H9 (cell line): ENCODE measurements at regions not wholly inside any gene's neighbourhood (a gene's known extent, or its start where the extent isn't known, plus 50 kb on each side); places are given as distances from the start of the nearest gene placed in this dataset.

Experiments used
- DNase-seq: peaks from one replicate; pipeline ENCODE4 v3.0.0-alpha.2; 2017
- H2AFZ ChIP-seq: one replicate; pipeline ENCODE4 v1.6.1; 2013; ENCODE audit warnings: mild to moderate bottlenecking, low read length, control low read depth, moderate library complexity
- H2AK5ac ChIP-seq: 2 replicates; pipeline ENCODE4 v1.6.1; 2013; ENCODE audit warnings: low read length, control low read depth, mixed read lengths; ENCODE audit not compliant: insufficient read length
- H2BK120ac ChIP-seq: one replicate; pipeline ENCODE4 v1.6.1; 2013; ENCODE audit warnings: low read depth, mild to moderate bottlenecking, low read length, control low read depth, inconsistent platforms; ENCODE audit not compliant: poor library complexity, severe bottlenecking
- H2BK12ac ChIP-seq: 2 replicates; pipeline ENCODE4 v1.6.1; 2013; ENCODE audit warnings: low read length, control low read depth, mixed read lengths, low read depth; ENCODE audit not compliant: insufficient read length
- H2BK15ac ChIP-seq: 2 replicates; pipeline ENCODE4 v1.6.1; 2013; ENCODE audit warnings: low read depth, low read length, control low read depth
- H2BK20ac ChIP-seq: one replicate; pipeline ENCODE4 v1.6.1; 2013; ENCODE audit warnings: low read depth, mild to moderate bottlenecking, low read length, control low read depth, inconsistent platforms; ENCODE audit not compliant: poor library complexity, severe bottlenecking
- H2BK5ac ChIP-seq: 2 replicates; pipeline ENCODE4 v1.6.1; 2013; ENCODE audit warnings: low read length, control low read depth, mixed read lengths; ENCODE audit not compliant: insufficient read length
- H3K14ac ChIP-seq: 2 replicates; pipeline ENCODE4 v1.6.1; 2013; ENCODE audit warnings: low read length, control low read depth; ENCODE audit not compliant: insufficient read depth
- H3K18ac ChIP-seq: 2 replicates; pipeline ENCODE4 v1.6.1; 2013; ENCODE audit warnings: low read depth, mild to moderate bottlenecking, mixed read lengths, low read length, control low read depth; ENCODE audit not compliant: insufficient read length
- H3K23ac ChIP-seq: 2 replicates; pipeline ENCODE4 v1.6.1; 2013; ENCODE audit warnings: low read length, control low read depth, mixed read lengths, low read depth; ENCODE audit not compliant: insufficient read length
- H3K23me2 ChIP-seq: 2 replicates; pipeline ENCODE4 v1.6.1; 2013; ENCODE audit warnings: low read depth, mild to moderate bottlenecking, mixed read lengths, low read length, control low read depth; ENCODE audit not compliant: insufficient read length, poor library complexity, severe bottlenecking
- H3K27ac ChIP-seq: 2 replicates; pipeline ENCODE4 v1.5.1; 2013; ENCODE audit warnings: low read length, control low read depth, mixed read lengths, low read depth; ENCODE audit not compliant: insufficient read length
- H3K27me3 ChIP-seq: 2 replicates; pipeline ENCODE4 v1.6.1; 2013; ENCODE audit warnings: low read length, control low read depth, inconsistent platforms; ENCODE audit not compliant: insufficient read depth
- H3K4ac ChIP-seq: 2 replicates; pipeline ENCODE4 v1.6.1; 2013; ENCODE audit warnings: low read depth, mild to moderate bottlenecking, control low read depth, inconsistent platforms, low read length, moderate library complexity
- H3K4me1 ChIP-seq: 2 replicates; pipeline ENCODE4 v1.6.1; 2013; ENCODE audit warnings: low read length, control low read depth, inconsistent platforms; ENCODE audit not compliant: insufficient read depth
- H3K4me2 ChIP-seq: 2 replicates; pipeline ENCODE4 v1.6.1; 2013; ENCODE audit warnings: low read length, control low read depth, mixed read lengths; ENCODE audit not compliant: insufficient read length, insufficient read depth
- H3K56ac ChIP-seq: 2 replicates; pipeline ENCODE4 v1.6.1; 2013; ENCODE audit warnings: low read depth, mild to moderate bottlenecking, mixed read lengths, low read length, control low read depth; ENCODE audit not compliant: insufficient read length
- H3K79me1 ChIP-seq: 2 replicates; pipeline ENCODE4 v1.6.1; 2013; ENCODE audit warnings: low read depth, mild to moderate bottlenecking, moderate library complexity, low read length, control low read depth, inconsistent platforms; ENCODE audit not compliant: insufficient read depth, poor library complexity, severe bottlenecking
- H3K79me2 ChIP-seq: 2 replicates; pipeline ENCODE4 v1.6.1; 2013; ENCODE audit warnings: low read length, control low read depth, inconsistent platforms; ENCODE audit not compliant: insufficient read depth
- H3K9ac ChIP-seq: 2 replicates; pipeline ENCODE4 v1.6.1; 2013; ENCODE audit warnings: low read length, control low read depth, mixed read lengths; ENCODE audit not compliant: insufficient read length; ENCODE audit errors: extremely low read depth
- H3K9me3 ChIP-seq: one replicate; pipeline ENCODE4 v1.6.1; 2013; ENCODE audit warnings: low read depth, low read length, inconsistent platforms; ENCODE audit not compliant: control insufficient read depth
- H3T11ph ChIP-seq: one replicate; pipeline ENCODE4 v1.6.1; 2013; ENCODE audit warnings: mild to moderate bottlenecking, low read length, control low read depth, inconsistent platforms
- H4K20me1 ChIP-seq: one replicate; pipeline ENCODE4 v1.6.1; 2013; ENCODE audit not compliant: control insufficient read depth, insufficient read length, insufficient read depth
- H4K5ac ChIP-seq: 2 replicates; pipeline ENCODE4 v1.6.1; 2013; ENCODE audit warnings: low read depth, mild to moderate bottlenecking, mixed read lengths, low read length, control low read depth; ENCODE audit not compliant: insufficient read length
- H4K8ac ChIP-seq: replicated peaks from 2 replicates; pipeline ENCODE4 v1.6.1; 2013; ENCODE audit warnings: low read length, control low read depth, mixed read lengths, low read depth; ENCODE audit not compliant: insufficient read length
- H4K91ac ChIP-seq: 2 replicates; pipeline ENCODE4 v1.6.1; 2013; ENCODE audit warnings: low read depth, mild to moderate bottlenecking, moderate library complexity, mixed read lengths, low read length, control low read depth; ENCODE audit not compliant: insufficient read length
- H3K27ac Mint-ChIP-seq, 3 experiments: 2 replicates in 2 of 3; 3 replicates in 1 of 3; pipeline ENCODE4 v1.8.0; 2020 to 2021; ENCODE audit warnings: mixed read lengths in 3 of 3, mild to moderate bottlenecking in 1 of 3, moderate library complexity in 1 of 3
- H3K27me3 Mint-ChIP-seq: 2 replicates; pipeline ENCODE4 v1.8.0; 2021; ENCODE audit warnings: low read depth, mild to moderate bottlenecking, moderate library complexity, mixed read lengths
- H3K36me3 Mint-ChIP-seq, 3 experiments: 2 replicates in 2 of 3; 3 replicates in 1 of 3; pipeline ENCODE4 v1.8.0; 2020 to 2021; ENCODE audit warnings: low read depth in 3 of 3, mixed read lengths in 3 of 3; ENCODE audit not compliant: insufficient read depth in 1 of 3
- H3K4me1 Mint-ChIP-seq, 2 experiments: 2 replicates each; pipeline ENCODE4 v1.8.0; 2020; ENCODE audit warnings: mixed read lengths in 2 of 2
- H3K4me3 Mint-ChIP-seq, 2 experiments: 2 replicates in 1 of 2; 3 replicates in 1 of 2; pipeline ENCODE4 v1.8.0; 2020 to 2021; ENCODE audit warnings: mild to moderate bottlenecking in 2 of 2, mixed read lengths in 2 of 2, moderate library complexity in 1 of 2
- H3K9me3 Mint-ChIP-seq, 2 experiments: 2 replicates in 1 of 2; 3 replicates in 1 of 2; pipeline ENCODE4 v1.8.0; 2020; ENCODE audit warnings: mild to moderate bottlenecking in 2 of 2, mixed read lengths in 2 of 2, moderate library complexity in 1 of 2
- WGBS: extraction: QIAGEN DNeasy Blood & Tissue Kit; methylation state at CpG from one replicate; pipeline ENCODE4 v1.1.7; 2013; ENCODE audit warnings: missing lambda C conversion rate, low lambda C conversion rate, mixed read lengths; ENCODE audit not compliant: insufficient read length; ENCODE audit errors: extremely low coverage; 5-methylcytosine and 5-hydroxymethylcytosine counted together
- TF ChIP-seq, protein P1 (sequence below): fragments of 200-600 bp; sonication (generic); conservative IDR thresholded peaks from 3 replicates; pipeline ENCODE4 v1.8.0; 2021; ENCODE audit warnings: antibody characterized with exemption, mild to moderate bottlenecking

DNA sequence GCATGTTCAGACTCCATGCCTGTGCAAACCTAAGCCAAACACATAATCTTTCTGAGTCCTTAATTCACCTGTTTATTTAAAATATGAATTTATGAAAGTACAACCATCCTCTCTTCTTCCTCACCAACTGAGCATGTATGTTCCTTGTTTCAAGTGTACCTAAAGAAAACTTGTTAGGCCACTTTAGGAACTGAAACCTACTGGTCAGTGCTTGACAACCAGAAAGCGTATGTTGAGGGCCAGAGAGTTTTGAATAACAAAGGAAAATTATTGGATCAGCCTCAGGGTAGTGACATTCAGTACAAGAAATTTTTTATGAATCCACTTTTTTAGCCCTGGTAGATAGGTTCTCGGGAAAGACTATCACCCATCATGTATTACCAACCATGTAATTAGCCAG is 847.6 kb upstream of the CELF4 start:
- no CpG with 5 or more reads among the region's 2 CpGs for WGBS
- Histone ChIP-seq H2BK15ac (no peak overlapping the region), H3K79me1 (no peaks in the 10 kb centered on the region), H2BK5ac (no peak overlapping the region), H3K18ac (no peak overlapping the region), H3K14ac (no peak overlapping the region), H3K27me3 (no peaks in the 10 kb centered on the region), H3K79me2 (no peaks in the 10 kb centered on the region), H4K91ac (no peak overlapping the region), H3K56ac (no peak overlapping the region), H2AFZ (no peak overlapping the region), H2AK5ac (no peak overlapping the region), H3K23me2 (no peaks in the 10 kb centered on the region), H2BK12ac (no peak overlapping the region), H3K23ac (no peak overlapping the region), H2BK20ac (no peak overlapping the region), H3K27ac (no peak overlapping the region), H3K4ac (no peak overlapping the region), H4K8ac (no peak overlapping the region), H4K20me1 (no peaks in the 10 kb centered on the region), H3K4me2 (no peak overlapping the region), H2BK120ac (no peak overlapping the region), H3K9ac (no peak overlapping the region), H4K5ac (no peak overlapping the region), H3T11ph (no peak overlapping the region), H3K4me1 (no peaks in the 10 kb centered on the region), H3K9me3 (no peaks in the 10 kb centered on the region)
- Mint-ChIP-seq H3K27ac (no peak overlapping the region), H3K9me3 (peaks cover 3 to 9% of the 10 kb centered on the region in 2 experiments; a peak in 4 of 5 replicates), H3K36me3 (peaks cover 3 to 8% (median 5%) of the 10 kb centered on the region in 3 experiments; a peak in 5 of 7 replicates), H3K4me3 (no peak overlapping the region), H3K27me3 (no peaks in the 10 kb centered on the region), H3K4me1 (no peaks in the 10 kb centered on the region)
- DNase-seq: no peak
- TF ChIP-seq, protein P1, sequence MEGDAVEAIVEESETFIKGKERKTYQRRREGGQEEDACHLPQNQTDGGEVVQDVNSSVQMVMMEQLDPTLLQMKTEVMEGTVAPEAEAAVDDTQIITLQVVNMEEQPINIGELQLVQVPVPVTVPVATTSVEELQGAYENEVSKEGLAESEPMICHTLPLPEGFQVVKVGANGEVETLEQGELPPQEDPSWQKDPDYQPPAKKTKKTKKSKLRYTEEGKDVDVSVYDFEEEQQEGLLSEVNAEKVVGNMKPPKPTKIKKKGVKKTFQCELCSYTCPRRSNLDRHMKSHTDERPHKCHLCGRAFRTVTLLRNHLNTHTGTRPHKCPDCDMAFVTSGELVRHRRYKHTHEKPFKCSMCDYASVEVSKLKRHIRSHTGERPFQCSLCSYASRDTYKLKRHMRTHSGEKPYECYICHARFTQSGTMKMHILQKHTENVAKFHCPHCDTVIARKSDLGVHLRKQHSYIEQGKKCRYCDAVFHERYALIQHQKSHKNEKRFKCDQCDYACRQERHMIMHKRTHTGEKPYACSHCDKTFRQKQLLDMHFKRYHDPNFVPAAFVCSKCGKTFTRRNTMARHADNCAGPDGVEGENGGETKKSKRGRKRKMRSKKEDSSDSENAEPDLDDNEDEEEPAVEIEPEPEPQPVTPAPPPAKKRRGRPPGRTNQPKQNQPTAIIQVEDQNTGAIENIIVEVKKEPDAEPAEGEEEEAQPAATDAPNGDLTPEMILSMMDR: no peak
